DOHH2 (cell line): ENCODE measurements at regions not wholly inside any gene's neighbourhood (a gene's known extent, or its start where the extent isn't known, plus 50 kb on each side); places are given as distances from the start of the nearest gene placed in this dataset.

Experiments used
- EZH2phosphoT487 ChIP-seq: fragments of 200-600 bp; sonication (generic); IDR thresholded peaks from 2 replicates; pipeline ENCODE4 v1.6.1; 2017; ENCODE audit warnings: borderline replicate concordance, mild to moderate bottlenecking, antibody characterized with exemption, low read length, moderate library complexity, mixed read lengths
- TF ChIP-seq, protein P1 (sequence below): fragments of 200-600 bp; sonication (generic); IDR thresholded peaks from one replicate; pipeline ENCODE4 v1.5.1; 2014; ENCODE audit warnings: antibody characterized with exemption, mild to moderate bottlenecking, low read depth, low read length; ENCODE audit not compliant: poor library complexity, severe bottlenecking

DNA sequence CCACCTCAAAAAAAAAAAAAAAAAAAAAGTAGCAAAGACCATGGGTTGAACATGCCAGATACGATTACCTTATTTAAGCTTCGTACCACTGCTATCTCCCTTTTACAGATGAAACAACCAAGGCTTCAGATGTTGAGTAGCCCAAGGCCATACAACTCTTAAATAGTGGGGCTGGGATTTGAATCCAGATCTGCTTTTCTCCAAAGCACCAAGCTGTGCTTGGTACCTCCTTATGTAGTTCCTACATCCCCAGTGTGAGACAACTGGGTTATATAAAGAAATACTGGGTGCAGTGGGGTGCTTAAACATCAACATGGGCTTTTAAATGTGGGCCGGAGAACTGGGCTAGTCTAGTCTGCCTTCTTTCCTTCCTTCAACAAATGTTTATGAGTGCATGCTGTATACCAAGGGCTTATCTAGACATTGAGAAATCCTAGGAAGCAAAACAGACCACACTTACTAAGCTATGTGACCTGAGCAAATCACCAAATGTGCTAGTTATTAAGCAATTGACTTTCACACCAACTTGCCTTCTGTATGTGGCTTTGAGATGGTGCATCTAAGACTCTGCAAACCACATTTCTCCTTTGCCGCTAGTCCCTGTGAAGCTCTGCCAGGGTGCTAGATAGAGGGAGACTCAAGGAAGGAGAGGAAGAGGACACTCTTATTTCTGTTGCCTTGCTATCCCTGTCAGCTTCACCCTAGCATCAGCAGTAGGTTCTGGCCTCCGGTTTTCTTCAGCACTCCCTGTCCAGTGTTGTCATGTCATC is 201.4 kb upstream of the FOXN2 start:
- TF ChIP-seq, protein P1, sequence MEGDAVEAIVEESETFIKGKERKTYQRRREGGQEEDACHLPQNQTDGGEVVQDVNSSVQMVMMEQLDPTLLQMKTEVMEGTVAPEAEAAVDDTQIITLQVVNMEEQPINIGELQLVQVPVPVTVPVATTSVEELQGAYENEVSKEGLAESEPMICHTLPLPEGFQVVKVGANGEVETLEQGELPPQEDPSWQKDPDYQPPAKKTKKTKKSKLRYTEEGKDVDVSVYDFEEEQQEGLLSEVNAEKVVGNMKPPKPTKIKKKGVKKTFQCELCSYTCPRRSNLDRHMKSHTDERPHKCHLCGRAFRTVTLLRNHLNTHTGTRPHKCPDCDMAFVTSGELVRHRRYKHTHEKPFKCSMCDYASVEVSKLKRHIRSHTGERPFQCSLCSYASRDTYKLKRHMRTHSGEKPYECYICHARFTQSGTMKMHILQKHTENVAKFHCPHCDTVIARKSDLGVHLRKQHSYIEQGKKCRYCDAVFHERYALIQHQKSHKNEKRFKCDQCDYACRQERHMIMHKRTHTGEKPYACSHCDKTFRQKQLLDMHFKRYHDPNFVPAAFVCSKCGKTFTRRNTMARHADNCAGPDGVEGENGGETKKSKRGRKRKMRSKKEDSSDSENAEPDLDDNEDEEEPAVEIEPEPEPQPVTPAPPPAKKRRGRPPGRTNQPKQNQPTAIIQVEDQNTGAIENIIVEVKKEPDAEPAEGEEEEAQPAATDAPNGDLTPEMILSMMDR: no peak
- TF ChIP-seq EZH2phosphoT487: no peak
